H9 (cell line): ENCODE measurements at regions not wholly inside any gene's neighbourhood (a gene's known extent, or its start where the extent isn't known, plus 50 kb on each side); places are given as distances from the start of the nearest gene placed in this dataset.

Experiments
- DNase-seq: peaks from one replicate; pipeline ENCODE4 v3.0.0-alpha.2; 2017
- H2AFZ ChIP-seq: one replicate; pipeline ENCODE4 v1.6.1; 2013; ENCODE audit warnings: mild to moderate bottlenecking, low read length, control low read depth, moderate library complexity
- H2AK5ac ChIP-seq: 2 replicates; pipeline ENCODE4 v1.6.1; 2013; ENCODE audit warnings: low read length, control low read depth, mixed read lengths; ENCODE audit not compliant: insufficient read length
- H2BK120ac ChIP-seq: one replicate; pipeline ENCODE4 v1.6.1; 2013; ENCODE audit warnings: low read depth, mild to moderate bottlenecking, low read length, control low read depth, inconsistent platforms; ENCODE audit not compliant: poor library complexity, severe bottlenecking
- H2BK12ac ChIP-seq: 2 replicates; pipeline ENCODE4 v1.6.1; 2013; ENCODE audit warnings: low read length, control low read depth, mixed read lengths, low read depth; ENCODE audit not compliant: insufficient read length
- H2BK15ac ChIP-seq: 2 replicates; pipeline ENCODE4 v1.6.1; 2013; ENCODE audit warnings: low read depth, low read length, control low read depth
- H2BK20ac ChIP-seq: one replicate; pipeline ENCODE4 v1.6.1; 2013; ENCODE audit warnings: low read depth, mild to moderate bottlenecking, low read length, control low read depth, inconsistent platforms; ENCODE audit not compliant: poor library complexity, severe bottlenecking
- H2BK5ac ChIP-seq: 2 replicates; pipeline ENCODE4 v1.6.1; 2013; ENCODE audit warnings: low read length, control low read depth, mixed read lengths; ENCODE audit not compliant: insufficient read length
- H3K14ac ChIP-seq: 2 replicates; pipeline ENCODE4 v1.6.1; 2013; ENCODE audit warnings: low read length, control low read depth; ENCODE audit not compliant: insufficient read depth
- H3K18ac ChIP-seq: 2 replicates; pipeline ENCODE4 v1.6.1; 2013; ENCODE audit warnings: low read depth, mild to moderate bottlenecking, mixed read lengths, low read length, control low read depth; ENCODE audit not compliant: insufficient read length
- H3K23ac ChIP-seq: 2 replicates; pipeline ENCODE4 v1.6.1; 2013; ENCODE audit warnings: low read length, control low read depth, mixed read lengths, low read depth; ENCODE audit not compliant: insufficient read length
- H3K23me2 ChIP-seq: 2 replicates; pipeline ENCODE4 v1.6.1; 2013; ENCODE audit warnings: low read depth, mild to moderate bottlenecking, mixed read lengths, low read length, control low read depth; ENCODE audit not compliant: insufficient read length, poor library complexity, severe bottlenecking
- H3K27ac ChIP-seq: 2 replicates; pipeline ENCODE4 v1.5.1; 2013; ENCODE audit warnings: low read length, control low read depth, mixed read lengths, low read depth; ENCODE audit not compliant: insufficient read length
- H3K27me3 ChIP-seq: 2 replicates; pipeline ENCODE4 v1.6.1; 2013; ENCODE audit warnings: low read length, control low read depth, inconsistent platforms; ENCODE audit not compliant: insufficient read depth
- H3K4ac ChIP-seq: 2 replicates; pipeline ENCODE4 v1.6.1; 2013; ENCODE audit warnings: low read depth, mild to moderate bottlenecking, control low read depth, inconsistent platforms, low read length, moderate library complexity
- H3K4me1 ChIP-seq: 2 replicates; pipeline ENCODE4 v1.6.1; 2013; ENCODE audit warnings: low read length, control low read depth, inconsistent platforms; ENCODE audit not compliant: insufficient read depth
- H3K4me2 ChIP-seq: 2 replicates; pipeline ENCODE4 v1.6.1; 2013; ENCODE audit warnings: low read length, control low read depth, mixed read lengths; ENCODE audit not compliant: insufficient read length, insufficient read depth
- H3K56ac ChIP-seq: 2 replicates; pipeline ENCODE4 v1.6.1; 2013; ENCODE audit warnings: low read depth, mild to moderate bottlenecking, mixed read lengths, low read length, control low read depth; ENCODE audit not compliant: insufficient read length
- H3K79me1 ChIP-seq: 2 replicates; pipeline ENCODE4 v1.6.1; 2013; ENCODE audit warnings: low read depth, mild to moderate bottlenecking, moderate library complexity, low read length, control low read depth, inconsistent platforms; ENCODE audit not compliant: insufficient read depth, poor library complexity, severe bottlenecking
- H3K79me2 ChIP-seq: 2 replicates; pipeline ENCODE4 v1.6.1; 2013; ENCODE audit warnings: low read length, control low read depth, inconsistent platforms; ENCODE audit not compliant: insufficient read depth
- H3K9ac ChIP-seq: 2 replicates; pipeline ENCODE4 v1.6.1; 2013; ENCODE audit warnings: low read length, control low read depth, mixed read lengths; ENCODE audit not compliant: insufficient read length; ENCODE audit errors: extremely low read depth
- H3K9me3 ChIP-seq: one replicate; pipeline ENCODE4 v1.6.1; 2013; ENCODE audit warnings: low read depth, low read length, inconsistent platforms; ENCODE audit not compliant: control insufficient read depth
- H3T11ph ChIP-seq: one replicate; pipeline ENCODE4 v1.6.1; 2013; ENCODE audit warnings: mild to moderate bottlenecking, low read length, control low read depth, inconsistent platforms
- H4K20me1 ChIP-seq: one replicate; pipeline ENCODE4 v1.6.1; 2013; ENCODE audit not compliant: control insufficient read depth, insufficient read length, insufficient read depth
- H4K5ac ChIP-seq: 2 replicates; pipeline ENCODE4 v1.6.1; 2013; ENCODE audit warnings: low read depth, mild to moderate bottlenecking, mixed read lengths, low read length, control low read depth; ENCODE audit not compliant: insufficient read length
- H4K8ac ChIP-seq: replicated peaks from 2 replicates; pipeline ENCODE4 v1.6.1; 2013; ENCODE audit warnings: low read length, control low read depth, mixed read lengths, low read depth; ENCODE audit not compliant: insufficient read length
- H4K91ac ChIP-seq: 2 replicates; pipeline ENCODE4 v1.6.1; 2013; ENCODE audit warnings: low read depth, mild to moderate bottlenecking, moderate library complexity, mixed read lengths, low read length, control low read depth; ENCODE audit not compliant: insufficient read length
- H3K27ac Mint-ChIP-seq, 3 experiments: 2 replicates in 2 of 3; 3 replicates in 1 of 3; pipeline ENCODE4 v1.8.0; 2020 to 2021; ENCODE audit warnings: mixed read lengths in 3 of 3, mild to moderate bottlenecking in 1 of 3, moderate library complexity in 1 of 3
- H3K27me3 Mint-ChIP-seq: 2 replicates; pipeline ENCODE4 v1.8.0; 2021; ENCODE audit warnings: low read depth, mild to moderate bottlenecking, moderate library complexity, mixed read lengths
- H3K36me3 Mint-ChIP-seq, 3 experiments: 2 replicates in 2 of 3; 3 replicates in 1 of 3; pipeline ENCODE4 v1.8.0; 2020 to 2021; ENCODE audit warnings: low read depth in 3 of 3, mixed read lengths in 3 of 3; ENCODE audit not compliant: insufficient read depth in 1 of 3
- H3K4me1 Mint-ChIP-seq, 2 experiments: 2 replicates each; pipeline ENCODE4 v1.8.0; 2020; ENCODE audit warnings: mixed read lengths in 2 of 2
- H3K4me3 Mint-ChIP-seq, 2 experiments: 2 replicates in 1 of 2; 3 replicates in 1 of 2; pipeline ENCODE4 v1.8.0; 2020 to 2021; ENCODE audit warnings: mild to moderate bottlenecking in 2 of 2, mixed read lengths in 2 of 2, moderate library complexity in 1 of 2
- H3K9me3 Mint-ChIP-seq, 2 experiments: 2 replicates in 1 of 2; 3 replicates in 1 of 2; pipeline ENCODE4 v1.8.0; 2020; ENCODE audit warnings: mild to moderate bottlenecking in 2 of 2, mixed read lengths in 2 of 2, moderate library complexity in 1 of 2
- CTCF ChIP-seq: fragments of 200-600 bp; sonication (generic); conservative IDR thresholded peaks from 3 replicates; pipeline ENCODE4 v1.8.0; 2021; ENCODE audit warnings: antibody characterized with exemption, mild to moderate bottlenecking

DNA sequence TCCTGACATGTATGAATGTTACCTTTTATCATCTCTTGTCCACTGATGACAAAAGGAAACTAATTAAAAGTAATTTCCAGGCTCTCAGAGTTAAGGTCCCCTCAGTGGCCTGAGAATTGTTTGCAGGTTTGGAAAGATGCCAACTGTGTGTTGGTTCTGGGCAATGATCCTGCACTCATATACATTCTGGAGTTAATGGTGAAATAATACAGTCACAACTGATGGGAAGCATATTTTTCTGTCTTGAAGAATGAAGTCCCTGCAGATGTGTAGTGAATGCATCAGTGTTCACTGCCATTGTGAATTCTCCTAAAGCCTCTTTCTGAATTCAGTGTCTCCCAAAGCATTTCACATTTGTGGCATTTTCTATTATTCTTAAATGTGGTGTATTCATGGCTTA lies 238.1 kb upstream of the PPP1R2C start:
- H3K4me1 Mint-ChIP-seq: peaks cover 12 to 16% of the 10 kb centered on the region in 2 experiments
- H2BK5ac ChIP-seq: no peak overlapping the region
- no peak overlapping the region for H3K18ac ChIP-seq
- H3K4ac ChIP-seq: no peak overlapping the region
- no peak overlapping the region for H4K8ac ChIP-seq
- no peak overlapping the region for H3T11ph ChIP-seq
- H3K4me1 ChIP-seq: no peaks in the 10 kb centered on the region
- H3K14ac ChIP-seq: no peak overlapping the region
- H3K79me1 ChIP-seq: no peaks in the 10 kb centered on the region
- H3K23me2 ChIP-seq: no peaks in the 10 kb centered on the region
- no peaks in the 10 kb centered on the region for H3K27me3 ChIP-seq
- H3K9ac ChIP-seq: no peak overlapping the region
- H3K36me3 Mint-ChIP-seq: peaks cover 17 to 52% (median 31%) of the 10 kb centered on the region in 3 experiments
- no peaks in the 10 kb centered on the region for H4K20me1 ChIP-seq
- no peak overlapping the region for H3K27ac Mint-ChIP-seq
- H3K9me3 Mint-ChIP-seq: peaks cover 13 to 74% of the 10 kb centered on the region in 2 experiments
- no peak overlapping the region for H3K56ac ChIP-seq
- H3K27ac ChIP-seq: no peak overlapping the region
- no peak overlapping the region for H3K4me2 ChIP-seq
- H4K5ac ChIP-seq: no peak overlapping the region
- no peak overlapping the region for H2BK15ac ChIP-seq
- no peaks in the 10 kb centered on the region for H3K9me3 ChIP-seq
- no peak for TF ChIP-seq CTCF
- no peak overlapping the region for H3K4me3 Mint-ChIP-seq
- H2AFZ ChIP-seq: no peak overlapping the region
- no peaks in the 10 kb centered on the region for H3K27me3 Mint-ChIP-seq
- H2BK20ac ChIP-seq: no peak overlapping the region
- H4K91ac ChIP-seq: no peak overlapping the region
- no peak for DNase-seq
- no peak overlapping the region for H3K23ac ChIP-seq
- no peaks in the 10 kb centered on the region for H3K79me2 ChIP-seq
- no peak overlapping the region for H2BK120ac ChIP-seq
- H2BK12ac ChIP-seq: no peak overlapping the region
- H2AK5ac ChIP-seq: no peak overlapping the region
